SK-N-MC (cell line): ENCODE measurements at regions not wholly inside any gene's neighbourhood (a gene's known extent, or its start where the extent isn't known, plus 50 kb on each side); places are given as distances from the start of the nearest gene placed in this dataset.

ENCODE experiments used
- EZH2 ChIP-seq: fragments of 200-600 bp; sonication (generic); IDR thresholded peaks from one replicate; pipeline ENCODE4 v1.6.1; 2017; ENCODE audit warnings: antibody characterized with exemption
- POLR2AphosphoS5 ChIP-seq: IDR thresholded peaks from 2 replicates; pipeline ENCODE4 v1.6.1; 2012; ENCODE audit warnings: mild to moderate bottlenecking, low read depth, low read length, borderline replicate concordance

DNA sequence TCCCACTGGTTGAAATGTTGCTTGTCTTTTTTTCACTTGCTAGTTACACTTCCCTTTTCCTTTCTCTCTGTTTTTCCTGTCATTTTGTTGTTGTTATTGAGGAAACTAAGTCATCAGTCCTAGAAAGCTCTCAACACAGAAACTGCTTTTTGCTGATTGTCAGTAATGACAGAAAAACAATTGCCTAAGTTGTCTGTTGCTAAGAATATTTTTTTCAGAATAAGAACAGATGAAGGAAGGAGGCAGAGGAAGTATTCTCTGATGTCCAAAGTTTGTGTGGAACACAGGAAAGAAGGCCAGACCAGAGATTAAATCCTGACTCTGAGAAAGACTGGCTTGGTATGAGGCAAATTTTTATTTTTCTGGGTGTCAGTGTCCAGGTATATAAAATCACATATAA lies 163.3 kb downstream of the CASP12 start:
- no peak for TF ChIP-seq EZH2
- TF ChIP-seq POLR2AphosphoS5: no peak
